ENCODE measurements at regions not wholly inside any gene's neighbourhood (a gene's known extent, or its start where the extent isn't known, plus 50 kb on each side); places are given as distances from the start of the nearest gene placed in this dataset.

GRCh38 chr2:217739741-217740140 is 263.1 kb downstream of the TNS1 start:
- BruUV-seq (replicated peaks) = no TSS peak

GRCh38 chr2:217738061-217738460 is 264.7 kb downstream of the TNS1 start:
- Histone ChIP-seq H3K4me3 (ENCODE audit: low read depth, low read length, poor library complexity, severe bottlenecking) (no peak overlapping the region), H3K4me1 (ENCODE audit: insufficient read depth, low read length, poor library complexity, severe bottlenecking) (no peaks in the 10 kb centered on the region), H3K9me3 (ENCODE audit: low read length) (no peaks in the 10 kb centered on the region), H3K4me2 (ENCODE audit: low read length) (no peak overlapping the region), H3K9me2 (ENCODE audit: insufficient read depth, low read length) (no peaks in the 10 kb centered on the region), H3K79me2 (ENCODE audit: insufficient read depth, low read depth, low read length) (no peaks in the 10 kb centered on the region), H3K27ac (ENCODE audit: low read depth, low read length, poor library complexity, severe bottlenecking) (no peak overlapping the region), H3K36me3 (ENCODE audit: insufficient read depth, low read length) (no peaks in the 10 kb centered on the region), H4K20me1 (ENCODE audit: insufficient read depth, low read length) (no peaks in the 10 kb centered on the region), H2AFZ (ENCODE audit: low read length) (no peak overlapping the region)
- CTCF ChIA-PET (ENCODE audit: unreplicated experiment) = no interaction called here
- POLR2A ChIA-PET = interaction anchor here (0.6 kb wide), 1 partner anchor 924 kb away, joined by 3 read pairs; no protein-coding TSS in a partner anchor
- TF ChIP-seq EZH2phosphoT487 (IDR thresholded peaks at IDR 0.05; ENCODE audit: borderline replicate concordance, low read depth, low read length) = no peak
- no peak for TF ChIP-seq CTCF (conservative IDR thresholded peaks at IDR 0.05; ENCODE audit: low read length)
- no TSS peak for BruUV-seq (replicated peaks)
- intact Hi-C loops (cut with micrococcal nuclease; ENCODE audit: unreplicated experiment) = no loop called here
- DNase-seq (ENCODE audit: low spot score) = no peak

More at GRCh38 chr2:217739741-217740140, 263.1 kb downstream of the TNS1 start:
- Histone ChIP-seq H3K27ac (ENCODE audit: low read depth, low read length, poor library complexity, severe bottlenecking) (no peak overlapping the region), H3K9me2 (ENCODE audit: insufficient read depth, low read length) (no peaks in the 10 kb centered on the region), H3K4me3 (ENCODE audit: low read depth, low read length, poor library complexity, severe bottlenecking) (no peak overlapping the region), H4K20me1 (ENCODE audit: insufficient read depth, low read length) (no peaks in the 10 kb centered on the region), H2AFZ (ENCODE audit: low read length) (no peak overlapping the region), H3K4me2 (ENCODE audit: low read length) (no peak overlapping the region), H3K4me1 (ENCODE audit: insufficient read depth, low read length, poor library complexity, severe bottlenecking) (no peaks in the 10 kb centered on the region), H3K36me3 (ENCODE audit: insufficient read depth, low read length) (no peaks in the 10 kb centered on the region), H3K79me2 (ENCODE audit: insufficient read depth, low read depth, low read length) (no peaks in the 10 kb centered on the region), H3K9me3 (ENCODE audit: low read length) (no peaks in the 10 kb centered on the region)
- intact Hi-C loops (cut with micrococcal nuclease; ENCODE audit: unreplicated experiment) = no loop called here
- ChIA-PET CTCF (ENCODE audit: unreplicated experiment) (no interaction called here), POLR2A (no interaction called here)
- TF ChIP-seq CTCF (conservative IDR thresholded peaks at IDR 0.05; ENCODE audit: low read length) = no peak
- no peak for TF ChIP-seq EZH2phosphoT487 (IDR thresholded peaks at IDR 0.05; ENCODE audit: borderline replicate concordance, low read depth, low read length)
- no peak for DNase-seq (ENCODE audit: low spot score)

GRCh38 chr2:217736776-217737550 is 265.8 kb downstream of the TNS1 start:
- no TSS peak for BruUV-seq (replicated peaks)
- Histone ChIP-seq H3K36me3 (ENCODE audit: insufficient read depth, low read length) (no peaks in the 10 kb centered on the region), H3K9me3 (ENCODE audit: low read length) (no peaks in the 10 kb centered on the region)

More at GRCh38 chr2:217736776-217737550, 265.8 kb downstream of the TNS1 start:
- H3K79me2 ChIP-seq (ENCODE audit: insufficient read depth, low read depth, low read length) = no peaks in the 10 kb centered on the region
- H3K4me3 ChIP-seq (ENCODE audit: low read depth, low read length, poor library complexity, severe bottlenecking) = no peak overlapping the region
- H3K4me1 ChIP-seq (ENCODE audit: insufficient read depth, low read length, poor library complexity, severe bottlenecking) = no peaks in the 10 kb centered on the region
- H4K20me1 ChIP-seq (ENCODE audit: insufficient read depth, low read length) = no peaks in the 10 kb centered on the region
- intact Hi-C loops (cut with micrococcal nuclease; ENCODE audit: unreplicated experiment) = no loop called here
- no peak overlapping the region for H3K4me2 ChIP-seq (ENCODE audit: low read length)
- TF ChIP-seq CTCF (conservative IDR thresholded peaks at IDR 0.05; ENCODE audit: low read length) (no peak), EZH2phosphoT487 (IDR thresholded peaks at IDR 0.05; ENCODE audit: borderline replicate concordance, low read depth, low read length) (no peak)
- DNase-seq (ENCODE audit: low spot score) = no peak
- no peak overlapping the region for H3K27ac ChIP-seq (ENCODE audit: low read depth, low read length, poor library complexity, severe bottlenecking)
- ChIA-PET POLR2A (interaction anchor here (0.6 kb wide), 1 partner anchor 1369 kb away, joined by 3 read pairs; no protein-coding TSS in a partner anchor), CTCF (ENCODE audit: unreplicated experiment) (no interaction called here)
- H3K9me2 ChIP-seq (ENCODE audit: insufficient read depth, low read length) = no peaks in the 10 kb centered on the region
- no peak overlapping the region for H2AFZ ChIP-seq (ENCODE audit: low read length)
